Breast epithelium (tissue), 3 donors: ENCODE measurements at regions not wholly inside any gene's neighbourhood (a gene's known extent, or its start where the extent isn't known, plus 50 kb on each side); places are given as distances from the start of the nearest gene placed in this dataset.

Experiments used
- CTCF ChIP-seq, 3 donors: fragments of 450-650 bp; IDR thresholded peaks; one replicate each; pipeline ENCODE4 v1.5.1; 2016 to 2017; ENCODE audit warnings: antibody characterized with exemption in 3 of 3, mild to moderate bottlenecking in 3 of 3, moderate library complexity in 3 of 3
- POLR2A ChIP-seq: fragments of 450-650 bp; IDR thresholded peaks from one replicate; pipeline ENCODE4 v1.6.1; 2016; ENCODE audit warnings: antibody characterized with exemption, mild to moderate bottlenecking, moderate library complexity
- POLR2AphosphoS5 ChIP-seq, 3 donors: sonication (generic); formaldehyde crosslinking; IDR thresholded peaks; one replicate each; pipeline ENCODE4 v1.6.1; 2017; ENCODE audit warnings: antibody characterized with exemption in 3 of 3

- no peak for TF ChIP-seq CTCF (IDR thresholded peaks at IDR 0.05)
- TF ChIP-seq POLR2A: no peak
- no peak for TF ChIP-seq POLR2AphosphoS5 (IDR thresholded peaks at IDR 0.05)
These were observed 504.5 kb downstream of the PCNX1 start for GRCh38 chr14:71411738-71412137.
